VCaP (cell line): ENCODE measurements at regions not wholly inside any gene's neighbourhood (a gene's known extent, or its start where the extent isn't known, plus 50 kb on each side); places are given as distances from the start of the nearest gene placed in this dataset.
A peak's percentile ranks its signal among the peaks of the same experiment; 100 is the strongest.

Experiments
- H3K27ac ChIP-seq: fragments of 450-650 bp; 2 replicates; pipeline ENCODE4 v1.5.1; 2017
- TF ChIP-seq, protein P1 (sequence below): fragments of 450-650 bp; conservative IDR thresholded peaks from 2 replicates; pipeline ENCODE4 v1.5.1; 2017; ENCODE audit warnings: mild to moderate bottlenecking, moderate library complexity

DNA sequence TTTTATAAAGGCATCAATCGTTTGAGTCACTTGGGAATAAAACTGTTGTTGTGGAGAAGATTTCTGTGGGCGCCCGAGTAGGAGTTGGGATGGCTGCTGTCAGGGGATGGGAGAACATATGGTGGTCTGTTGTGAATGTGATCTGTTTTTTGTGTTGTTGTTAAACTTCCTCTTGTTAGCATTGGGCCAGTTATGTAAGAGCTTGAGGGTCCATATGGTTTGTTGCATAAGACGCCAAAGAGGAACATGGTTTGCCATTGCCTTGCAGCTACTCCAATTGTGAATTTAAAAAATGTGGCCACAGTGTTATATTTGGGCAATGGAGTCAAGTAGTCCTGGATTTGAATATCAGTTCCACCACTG, 136.1 kb upstream of the JUN start:
- H3K27ac ChIP-seq, result no peak overlapping the region

DNA sequence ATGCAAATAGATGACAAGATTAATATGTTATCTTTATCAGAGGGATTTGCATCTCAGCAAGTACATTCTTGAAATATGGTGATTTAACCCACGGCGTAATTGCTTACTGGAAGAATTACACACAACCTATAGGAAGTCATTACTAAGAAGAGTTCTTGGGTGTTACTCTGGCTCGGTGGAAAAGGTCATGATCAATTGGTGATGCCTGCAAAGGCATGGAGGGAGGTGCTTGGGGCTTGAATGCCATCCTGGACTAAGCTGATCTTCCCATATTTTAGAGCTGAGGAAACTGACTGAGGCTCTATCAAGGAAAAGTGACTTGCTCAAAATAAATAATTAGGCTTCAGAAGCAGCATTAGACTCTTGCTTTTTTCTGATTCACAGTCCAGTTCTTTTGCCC, 137.5 kb upstream of the JUN start:
- TF ChIP-seq, protein P1, sequence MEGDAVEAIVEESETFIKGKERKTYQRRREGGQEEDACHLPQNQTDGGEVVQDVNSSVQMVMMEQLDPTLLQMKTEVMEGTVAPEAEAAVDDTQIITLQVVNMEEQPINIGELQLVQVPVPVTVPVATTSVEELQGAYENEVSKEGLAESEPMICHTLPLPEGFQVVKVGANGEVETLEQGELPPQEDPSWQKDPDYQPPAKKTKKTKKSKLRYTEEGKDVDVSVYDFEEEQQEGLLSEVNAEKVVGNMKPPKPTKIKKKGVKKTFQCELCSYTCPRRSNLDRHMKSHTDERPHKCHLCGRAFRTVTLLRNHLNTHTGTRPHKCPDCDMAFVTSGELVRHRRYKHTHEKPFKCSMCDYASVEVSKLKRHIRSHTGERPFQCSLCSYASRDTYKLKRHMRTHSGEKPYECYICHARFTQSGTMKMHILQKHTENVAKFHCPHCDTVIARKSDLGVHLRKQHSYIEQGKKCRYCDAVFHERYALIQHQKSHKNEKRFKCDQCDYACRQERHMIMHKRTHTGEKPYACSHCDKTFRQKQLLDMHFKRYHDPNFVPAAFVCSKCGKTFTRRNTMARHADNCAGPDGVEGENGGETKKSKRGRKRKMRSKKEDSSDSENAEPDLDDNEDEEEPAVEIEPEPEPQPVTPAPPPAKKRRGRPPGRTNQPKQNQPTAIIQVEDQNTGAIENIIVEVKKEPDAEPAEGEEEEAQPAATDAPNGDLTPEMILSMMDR, result no peak
- H3K27ac ChIP-seq, result no peak overlapping the region

More for the DNA sequence above, 136.1 kb upstream of the JUN start:
- TF ChIP-seq, protein P1, result no peak

DNA sequence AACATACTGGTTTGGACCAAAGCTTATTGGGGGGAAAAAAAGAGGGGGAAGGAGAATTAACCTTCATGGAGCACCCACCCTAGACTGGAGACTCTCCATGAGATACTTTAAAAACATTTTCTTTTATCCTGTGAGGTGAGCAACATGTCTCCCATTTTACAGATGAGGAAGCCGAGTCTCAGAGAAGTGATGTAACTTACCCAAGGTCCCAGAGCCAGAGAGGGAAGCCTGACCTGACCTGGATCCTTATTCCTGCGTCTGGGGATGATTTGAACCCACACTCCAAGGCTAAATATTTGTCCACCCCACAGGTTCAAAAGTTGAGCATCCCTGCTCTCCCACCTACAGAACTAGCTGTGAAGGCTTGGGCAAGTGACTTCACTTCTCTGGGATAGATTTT, 137.9 kb upstream of the JUN start:
- peak overlapping the region; percentile 14; the same call in 1 of the 2 replicates for H3K27ac ChIP-seq

DNA sequence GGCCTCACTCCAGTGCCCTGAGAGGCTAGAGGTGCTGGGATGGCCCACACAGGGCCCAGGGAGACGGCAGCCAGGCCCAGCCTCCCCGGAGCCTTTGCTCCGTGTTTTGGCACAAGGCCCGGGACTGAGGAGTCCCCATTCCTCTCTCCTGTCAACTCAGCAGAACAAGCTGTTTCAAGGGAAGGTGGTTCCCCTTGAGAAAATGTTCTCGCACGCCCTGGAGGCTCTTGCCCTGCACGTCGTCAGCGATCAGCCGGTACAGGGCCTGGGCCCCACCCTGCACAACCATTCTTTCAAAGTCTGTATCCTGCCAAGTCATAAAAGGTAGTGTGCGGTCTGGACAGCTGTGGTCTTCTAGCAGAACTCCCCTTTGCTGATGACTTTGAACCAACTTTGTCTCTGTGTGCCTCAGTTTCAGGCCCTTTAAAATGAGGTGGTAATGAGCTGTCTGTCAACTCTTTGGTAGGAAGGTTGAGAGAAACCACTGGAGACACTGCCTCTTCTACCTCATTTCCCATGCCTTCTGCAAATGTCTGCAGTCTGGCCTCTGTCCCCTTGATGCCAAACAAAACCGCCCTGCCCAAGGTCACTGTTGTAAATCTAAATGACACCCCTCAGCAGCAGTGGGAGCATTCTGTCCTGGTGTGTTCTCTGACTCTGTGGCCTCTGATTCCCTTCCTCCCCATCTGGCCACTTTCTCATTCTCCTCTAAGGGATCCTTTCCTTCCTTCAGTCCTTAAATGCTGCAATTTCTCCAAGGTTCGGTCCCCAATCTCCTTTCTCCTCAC, 138.6 kb upstream of the JUN start:
- TF ChIP-seq, protein P1, result no peak
- peak overlapping the region; percentile 14; the same call in 1 of the 2 replicates for H3K27ac ChIP-seq

More for the DNA sequence above, 137.9 kb upstream of the JUN start:
- TF ChIP-seq, protein P1, result no peak

DNA sequence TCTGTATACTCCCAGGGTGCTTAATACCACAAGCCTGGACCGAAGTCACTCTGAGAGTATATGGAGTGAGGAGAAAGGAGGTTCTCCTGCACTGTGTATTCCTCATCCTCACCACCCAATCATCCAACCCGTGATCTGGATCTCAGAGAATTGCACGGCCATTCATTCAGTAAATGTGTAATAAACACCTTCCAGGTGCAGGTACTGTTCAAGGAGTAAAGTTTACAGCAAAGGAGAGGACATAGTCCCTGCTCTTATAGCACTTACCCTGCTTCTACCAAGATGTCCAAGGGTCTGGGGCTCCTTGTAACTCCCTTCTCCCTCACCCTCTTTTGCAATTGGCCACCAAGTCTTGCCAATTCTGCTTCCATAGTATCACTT, 139.2 kb upstream of the JUN start:
- peak overlapping the region; percentile 14; the same call in 1 of the 2 replicates for H3K27ac ChIP-seq
- TF ChIP-seq, protein P1, result no peak

DNA sequence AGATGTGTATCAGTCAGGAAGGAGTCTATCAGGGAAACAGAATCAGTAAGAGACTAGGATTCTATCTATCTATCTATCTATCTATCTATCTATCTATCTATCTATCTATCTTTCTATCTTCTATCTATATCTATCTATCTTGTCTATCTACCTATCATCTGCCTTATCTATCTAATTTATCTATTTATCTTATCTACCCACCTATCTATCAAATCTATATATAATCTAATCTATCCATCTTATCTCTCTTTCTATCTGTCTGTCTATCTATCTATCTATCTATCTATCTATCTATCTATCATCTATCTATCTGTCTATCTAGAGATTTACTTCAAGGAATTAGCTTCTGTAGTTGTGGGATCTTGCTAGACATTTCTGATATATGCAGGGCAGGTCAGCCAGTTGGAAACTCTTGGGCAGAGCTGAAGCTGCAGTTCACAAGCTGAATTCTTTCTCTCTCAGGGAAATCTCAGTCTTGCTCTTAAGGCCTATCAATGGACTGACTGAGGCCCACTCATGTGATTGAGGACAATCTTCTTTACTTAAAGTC, 140.2 kb upstream of the JUN start:
- TF ChIP-seq, protein P1, result no peak
- H3K27ac ChIP-seq, result no peak overlapping the region

DNA sequence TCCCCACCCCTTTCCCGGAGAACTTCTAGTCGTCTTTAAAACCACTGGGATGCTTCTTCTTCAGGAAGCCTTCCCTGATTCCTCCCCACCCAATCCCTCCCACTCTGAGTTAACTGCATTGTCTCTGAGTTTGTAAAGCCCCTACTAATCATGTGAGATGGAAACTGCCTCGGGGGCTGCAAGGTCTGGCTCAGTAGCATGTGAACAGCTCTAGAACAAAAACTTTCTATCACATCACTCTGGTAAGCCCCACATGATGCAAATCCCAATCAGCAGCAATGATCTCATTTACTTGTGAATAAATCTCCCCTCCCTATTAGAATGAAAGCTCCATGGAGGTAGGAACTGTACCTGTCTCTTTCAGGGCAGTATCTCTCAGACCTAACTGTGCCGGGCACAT, 141.0 kb upstream of the JUN start:
- TF ChIP-seq, protein P1, result no peak
- H3K27ac ChIP-seq, result no peak overlapping the region
